WTC11 (cell line): ENCODE measurements at regions not wholly inside any gene's neighbourhood (a gene's known extent, or its start where the extent isn't known, plus 50 kb on each side); places are given as distances from the start of the nearest gene placed in this dataset.

ENCODE experiments used
- ATAC-seq: fragments of 200-7000 bp; cut with Tn5 transposase; 2 replicates; pipeline ENCODE4 v1.10.0; 2021; ENCODE audit warnings: mild to moderate bottlenecking, moderate library complexity
- CTCF ChIA-PET: fragments of 300-600 bp; sonication (Branson Sonifier 250); formaldehyde crosslinking; loops from one replicate; lab custom pipeline; 2021; ENCODE audit warnings: antibody characterized with exemption; lab: Charles Lee
- POLR2A ChIA-PET: fragments of 350-600 bp; sonication (Branson Sonifier 250); formaldehyde crosslinking; loops from one replicate; lab custom pipeline; 2021; ENCODE audit warnings: antibody characterized with exemption; lab: Charles Lee
- DNase-seq: peaks from one replicate; pipeline ENCODE4 v3.0.0; 2021; ENCODE audit warnings: low spot score
- H3K27ac Mint-ChIP-seq: 2 replicates; pipeline ENCODE4 v1.8.0; 2021; ENCODE audit warnings: mixed read lengths
- H3K27me3 Mint-ChIP-seq: 2 replicates; pipeline ENCODE4 v1.8.0; 2021; ENCODE audit warnings: low read depth, mild to moderate bottlenecking, moderate library complexity, mixed read lengths
- H3K36me3 Mint-ChIP-seq: 2 replicates; pipeline ENCODE4 v1.8.0; 2021; ENCODE audit warnings: mixed read lengths
- H3K4me1 Mint-ChIP-seq: 2 replicates; pipeline ENCODE4 v1.8.0; 2022; ENCODE audit warnings: mixed read lengths
- H3K4me3 Mint-ChIP-seq: 2 replicates; pipeline ENCODE4 v1.8.0; 2021; ENCODE audit warnings: mild to moderate bottlenecking, moderate library complexity, mixed read lengths
- H3K9me3 Mint-ChIP-seq: 2 replicates; pipeline ENCODE4 v1.8.0; 2021; ENCODE audit warnings: mixed read lengths
- ELF4 ChIP-seq: sonication (generic); formaldehyde crosslinking; IDR thresholded peaks from 2 replicates; pipeline ENCODE4 v1.8.1; 2022; ENCODE audit warnings: low read depth, mild to moderate bottlenecking, moderate library complexity, missing genetic modification reagents
- FOXP1 ChIP-seq: sonication (generic); formaldehyde crosslinking; IDR thresholded peaks from 2 replicates; pipeline ENCODE4 v1.8.0; 2022; ENCODE audit warnings: missing genetic modification reagents, mild to moderate bottlenecking, moderate library complexity, borderline replicate concordance
- MAX ChIP-seq: sonication (generic); formaldehyde crosslinking; IDR thresholded peaks from 2 replicates; pipeline ENCODE4 v1.8.0; 2022; ENCODE audit warnings: mild to moderate bottlenecking, missing genetic modification reagents
- MLX ChIP-seq: sonication (generic); formaldehyde crosslinking; IDR thresholded peaks from 2 replicates; pipeline ENCODE4 v1.8.1; 2023; ENCODE audit warnings: mild to moderate bottlenecking, missing genetic modification reagents, moderate library complexity
- NFE2L1 ChIP-seq: sonication (generic); formaldehyde crosslinking; IDR thresholded peaks from 2 replicates; pipeline ENCODE4 v1.8.1; 2023; ENCODE audit warnings: missing genetic modification reagents
- PRDM15 ChIP-seq: sonication (generic); formaldehyde crosslinking; IDR thresholded peaks from 2 replicates; pipeline ENCODE4 v1.8.0; 2022; ENCODE audit warnings: missing genetic modification reagents
- RELA ChIP-seq: sonication (generic); formaldehyde crosslinking; IDR thresholded peaks from 2 replicates; pipeline ENCODE4 v1.8.1; 2022; ENCODE audit warnings: missing genetic modification reagents, mild to moderate bottlenecking, borderline replicate concordance
- USF2 ChIP-seq: sonication (generic); formaldehyde crosslinking; IDR thresholded peaks from 2 replicates; pipeline ENCODE4 v1.8.1; 2023; ENCODE audit warnings: mild to moderate bottlenecking, missing genetic modification reagents, moderate library complexity
- ZBTB21 ChIP-seq: sonication (generic); formaldehyde crosslinking; IDR thresholded peaks from 2 replicates; pipeline ENCODE4 v1.8.1; 2023; ENCODE audit warnings: mild to moderate bottlenecking, missing genetic modification reagents, borderline replicate concordance
- ZNF219 ChIP-seq: sonication (generic); formaldehyde crosslinking; IDR thresholded peaks from 2 replicates; pipeline ENCODE4 v1.8.0; 2023; ENCODE audit warnings: missing genetic modification reagents, mild to moderate bottlenecking, borderline replicate concordance
- ZNF281 ChIP-seq: sonication (generic); formaldehyde crosslinking; IDR thresholded peaks from 2 replicates; pipeline ENCODE4 v1.8.0; 2023; ENCODE audit warnings: mild to moderate bottlenecking, missing genetic modification reagents
- TF ChIP-seq, protein P1 (sequence below): sonication (generic); formaldehyde crosslinking; IDR thresholded peaks from 2 replicates; pipeline ENCODE4 v1.8.1; 2022; ENCODE audit warnings: mild to moderate bottlenecking, moderate library complexity, missing genetic modification reagents
- TF ChIP-seq, protein P2 (sequence below): sonication (generic); formaldehyde crosslinking; IDR thresholded peaks from 2 replicates; pipeline ENCODE4 v1.8.0; 2022; ENCODE audit warnings: mild to moderate bottlenecking, missing genetic modification reagents

GRCh38 chr16:81185416-81185815, 53.1 kb upstream of the BCO1 start:
- no peak overlapping the region for H3K27ac Mint-ChIP-seq
- CTCF ChIA-PET, result interaction anchor here (1.8 kb wide), 1 partner anchor 20 kb away, joined by 7 read pairs; no protein-coding TSS in a partner anchor
- no peak for ATAC-seq
- no peaks in the 10 kb centered on the region for H3K9me3 Mint-ChIP-seq
- H3K4me1 Mint-ChIP-seq, result peaks cover 17% of the 10 kb centered on the region
- no peak for TF ChIP-seq NFE2L1 (CRISPR knock-in tag)
- no peak for TF ChIP-seq ZNF219 (CRISPR knock-in tag)
- no peak for TF ChIP-seq RELA
- TF ChIP-seq, protein P1, sequence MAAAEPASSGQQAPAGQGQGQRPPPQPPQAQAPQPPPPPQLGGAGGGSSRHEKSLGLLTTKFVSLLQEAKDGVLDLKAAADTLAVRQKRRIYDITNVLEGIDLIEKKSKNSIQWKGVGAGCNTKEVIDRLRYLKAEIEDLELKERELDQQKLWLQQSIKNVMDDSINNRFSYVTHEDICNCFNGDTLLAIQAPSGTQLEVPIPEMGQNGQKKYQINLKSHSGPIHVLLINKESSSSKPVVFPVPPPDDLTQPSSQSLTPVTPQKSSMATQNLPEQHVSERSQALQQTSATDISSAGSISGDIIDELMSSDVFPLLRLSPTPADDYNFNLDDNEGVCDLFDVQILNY (CRISPR knock-in tag), result no peak
- no peak for TF ChIP-seq ZNF281 (CRISPR knock-in tag)
- no peak for TF ChIP-seq MLX (CRISPR knock-in tag)
- no peak for TF ChIP-seq USF2 (CRISPR knock-in tag)
- TF ChIP-seq, all 79 proteins: peak for 0
- Mint-ChIP-seq H3K27me3 (no peaks in the 10 kb centered on the region), H3K36me3 (no peaks in the 10 kb centered on the region), H3K4me3 (no peak overlapping the region)
- no peak for DNase-seq
- POLR2A ChIA-PET, result no interaction called here

GRCh38 chr16:81181013-81181720, 57.3 kb upstream of the BCO1 start:
- Mint-ChIP-seq H3K27ac (peak overlapping the region; percentile 96), H3K9me3 (no peaks in the 10 kb centered on the region), H3K36me3 (no peaks in the 10 kb centered on the region), H3K4me1 (peaks cover 20% of the 10 kb centered on the region), H3K4me3 (peak overlapping the region; percentile 65), H3K27me3 (no peaks in the 10 kb centered on the region)
- POLR2A ChIA-PET, result interaction anchor here (0.6 to 1.1 kb wide), 4 partner anchors 26 to 133 kb away, joined by 3 to 7 read pairs (median 4); partner anchors contain the start of genes C16orf46 and GAN
- ATAC-seq, result peak; percentile 95
- TF ChIP-seq ELF4 (no peak), FOXP1 (CRISPR knock-in tag) (no peak), ZBTB21 (no peak), USF2 (CRISPR knock-in tag) (peak; percentile 60), MAX (CRISPR knock-in tag) (peak; percentile 56; the same call in 1 of the 2 replicates)
- TF ChIP-seq, protein P2, sequence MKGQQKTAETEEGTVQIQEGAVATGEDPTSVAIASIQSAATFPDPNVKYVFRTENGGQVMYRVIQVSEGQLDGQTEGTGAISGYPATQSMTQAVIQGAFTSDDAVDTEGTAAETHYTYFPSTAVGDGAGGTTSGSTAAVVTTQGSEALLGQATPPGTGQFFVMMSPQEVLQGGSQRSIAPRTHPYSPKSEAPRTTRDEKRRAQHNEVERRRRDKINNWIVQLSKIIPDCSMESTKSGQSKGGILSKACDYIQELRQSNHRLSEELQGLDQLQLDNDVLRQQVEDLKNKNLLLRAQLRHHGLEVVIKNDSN (CRISPR knock-in tag), result peak; percentile 61; the same call in 1 of the 2 replicates
- peak; percentile 88 for DNase-seq
- CTCF ChIA-PET, result interaction anchor here (0.7 to 1.5 kb wide), 7 partner anchors 18 to 427 kb away, joined by 3 to 17 read pairs (median 4); partner anchors contain the start of gene ATMIN

- no peaks in the 10 kb centered on the region for H3K36me3 Mint-ChIP-seq
- no peak for TF ChIP-seq RELA
- peak; percentile 66 for TF ChIP-seq PRDM15 (CRISPR knock-in tag)
- peak overlapping the region; percentile 96 for H3K27ac Mint-ChIP-seq
- H3K9me3 Mint-ChIP-seq, result no peaks in the 10 kb centered on the region
- ChIA-PET POLR2A (interaction anchor here (0.8 kb wide), 1 partner anchor 39 kb away, joined by 5 read pairs; no protein-coding TSS in a partner anchor), CTCF (interaction anchor here (1.1 to 1.5 kb wide), 4 partner anchors 18 to 256 kb away, joined by 3 to 17 read pairs (median 6); no protein-coding TSS in a partner anchor)
- no peaks in the 10 kb centered on the region for H3K27me3 Mint-ChIP-seq
- peaks cover 20% of the 10 kb centered on the region for H3K4me1 Mint-ChIP-seq
- DNase-seq (no peak), ATAC-seq (no peak)
- peak overlapping the region; percentile 65 for H3K4me3 Mint-ChIP-seq
These were observed 57.9 kb upstream of the BCO1 start for GRCh38 chr16:81180578-81180977.
